Neuronal stem cell (in vitro differentiated cells): ENCODE measurements at regions not wholly inside any gene's neighbourhood (a gene's known extent, or its start where the extent isn't known, plus 50 kb on each side); places are given as distances from the start of the nearest gene placed in this dataset.

Experiments used
- DNase-seq: peaks from one replicate; pipeline ENCODE4 v3.0.0-alpha.2; 2013; ENCODE audit warnings: low spot score
- H2AFZ ChIP-seq: one replicate; pipeline ENCODE4 v1.6.1; 2013; ENCODE audit warnings: mild to moderate bottlenecking, low read length, inconsistent platforms
- H2AK5ac ChIP-seq: 2 replicates; pipeline ENCODE4 v1.6.1; 2013; ENCODE audit warnings: low read depth, mild to moderate bottlenecking, inconsistent platforms, low read length, moderate library complexity, mixed read lengths
- H2BK120ac ChIP-seq: 2 replicates; pipeline ENCODE4 v1.6.1; 2013; ENCODE audit warnings: low read depth, mild to moderate bottlenecking, inconsistent platforms, low read length, moderate library complexity, mixed read lengths
- H2BK12ac ChIP-seq: one replicate; pipeline ENCODE4 v1.6.1; 2013; ENCODE audit warnings: low read length, inconsistent platforms
- H2BK15ac ChIP-seq: 2 replicates; pipeline ENCODE4 v1.6.1; 2013; ENCODE audit warnings: mild to moderate bottlenecking, low read length, inconsistent platforms, mixed read lengths
- H2BK5ac ChIP-seq: one replicate; pipeline ENCODE4 v1.6.1; 2013; ENCODE audit warnings: inconsistent platforms, mild to moderate bottlenecking, low read length, moderate library complexity
- H3K14ac ChIP-seq: one replicate; pipeline ENCODE4 v1.6.1; 2013; ENCODE audit warnings: low read length, inconsistent platforms
- H3K18ac ChIP-seq: 2 replicates; pipeline ENCODE4 v1.6.1; 2013; ENCODE audit warnings: low read length, inconsistent platforms
- H3K23ac ChIP-seq: 2 replicates; pipeline ENCODE4 v1.6.1; 2013; ENCODE audit warnings: low read depth, mild to moderate bottlenecking, mixed read lengths, low read length, inconsistent platforms; ENCODE audit not compliant: poor library complexity
- H3K27ac ChIP-seq: replicated peaks from 3 replicates; pipeline ENCODE4 v1.5.1; 2013; ENCODE audit warnings: low read length, inconsistent platforms
- H3K27me3 ChIP-seq, 3 experiments: 2 replicates each; pipeline ENCODE4 v1.6.1; 2013; ENCODE audit warnings: low read length in 3 of 3, mild to moderate bottlenecking in 2 of 3, inconsistent platforms in 1 of 3, low read depth in 1 of 3, mixed read lengths in 1 of 3, moderate library complexity in 1 of 3; ENCODE audit not compliant: control insufficient read depth in 3 of 3, insufficient read depth in 3 of 3
- H3K36me3 ChIP-seq, 2 donors: replicated peaks in 1 of 2; 2 replicates each; pipeline ENCODE4 v1.6.1; 2013; ENCODE audit warnings: low read length in 2 of 2; ENCODE audit not compliant: control insufficient read depth in 2 of 2, insufficient read depth in 2 of 2
- H3K4ac ChIP-seq: 2 replicates; pipeline ENCODE4 v1.6.1; 2013; ENCODE audit warnings: inconsistent platforms, mild to moderate bottlenecking, low read length, moderate library complexity
- H3K4me1 ChIP-seq, 2 donors: 1 replicate in 1 of 2; 2 replicates in 1 of 2; pipeline ENCODE4 v1.6.1; 2013; ENCODE audit warnings: low read length in 2 of 2, low read depth in 1 of 2; ENCODE audit not compliant: control insufficient read depth in 2 of 2, insufficient read depth in 1 of 2
- H3K4me2 ChIP-seq: one replicate; pipeline ENCODE4 v1.6.1; 2013; ENCODE audit warnings: mild to moderate bottlenecking, low read length, inconsistent platforms; ENCODE audit not compliant: insufficient read depth, poor library complexity, severe bottlenecking
- H3K4me3 ChIP-seq, 2 donors: 2 replicates each; pipeline ENCODE4 v1.5.1; 2013; ENCODE audit warnings: low read length in 2 of 2, mild to moderate bottlenecking in 2 of 2, inconsistent platforms in 1 of 2, moderate library complexity in 1 of 2
- H3K79me1 ChIP-seq: one replicate; pipeline ENCODE4 v1.6.1; 2013; ENCODE audit warnings: low read depth, mild to moderate bottlenecking, inconsistent platforms, low read length, moderate library complexity
- H3K9ac ChIP-seq: one replicate; pipeline ENCODE4 v1.6.1; 2013; ENCODE audit warnings: mild to moderate bottlenecking, low read depth, low read length, inconsistent platforms; ENCODE audit not compliant: poor library complexity
- H3K9me3 ChIP-seq, 2 donors: replicated peaks in 1 of 2; 2 replicates each; pipeline versions ENCODE3 to v1.6.1; 2013; ENCODE audit warnings: low read length in 2 of 2, mild to moderate bottlenecking in 2 of 2, inconsistent platforms in 1 of 2, low read depth in 1 of 2, mixed read lengths in 1 of 2, moderate library complexity in 1 of 2; ENCODE audit not compliant: control insufficient read depth in 2 of 2, insufficient read depth in 1 of 2
- H4K8ac ChIP-seq: one replicate; pipeline ENCODE4 v1.6.1; 2013; ENCODE audit warnings: low read depth, mild to moderate bottlenecking, inconsistent platforms, low read length, moderate library complexity
- H4K91ac ChIP-seq: one replicate; pipeline ENCODE4 v1.6.1; 2013; ENCODE audit warnings: low read length, low read depth, mild to moderate bottlenecking, inconsistent platforms; ENCODE audit not compliant: poor library complexity
- WGBS, 2 donors: extraction: QIAGEN DNeasy Blood & Tissue Kit; methylation state at CpG; one replicate each; pipeline ENCODE4 v1.1.7; 2013; ENCODE audit warnings: missing lambda C conversion rate in 2 of 2, mixed read lengths in 1 of 2; ENCODE audit not compliant: insufficient read length in 2 of 2, insufficient replicate concordance in 1 of 2; ENCODE audit errors: extremely low coverage in 2 of 2; 5-methylcytosine and 5-hydroxymethylcytosine counted together

GRCh38 chrX:140346729-140347128 is 158.1 kb downstream of the SOX3 start:
- Histone ChIP-seq H3K79me1 (no peaks in the 10 kb centered on the region), H3K4me2 (no peak overlapping the region), H2BK120ac (no peak overlapping the region), H2BK15ac (no peak overlapping the region), H2BK12ac (no peak overlapping the region), H2AFZ (no peak overlapping the region), H4K8ac (no peak overlapping the region), H3K4me3 (no peak overlapping the region), H3K18ac (no peak overlapping the region), H3K14ac (no peak overlapping the region), H2BK5ac (no peak overlapping the region), H3K4me1 (no peaks in the 10 kb centered on the region), H3K36me3 (no peaks in the 10 kb centered on the region), H3K27ac (no peak overlapping the region), H3K9me3 (no peaks in the 10 kb centered on the region), H3K27me3 (no peaks in the 10 kb centered on the region), H2AK5ac (no peak overlapping the region), H4K91ac (no peak overlapping the region), H3K23ac (no peak overlapping the region), H3K4ac (no peak overlapping the region), H3K9ac (no peak overlapping the region)
- no peak for DNase-seq
- no CpG with 5 or more reads among the region's 1 CpG for WGBS, 2 donors

DNA sequence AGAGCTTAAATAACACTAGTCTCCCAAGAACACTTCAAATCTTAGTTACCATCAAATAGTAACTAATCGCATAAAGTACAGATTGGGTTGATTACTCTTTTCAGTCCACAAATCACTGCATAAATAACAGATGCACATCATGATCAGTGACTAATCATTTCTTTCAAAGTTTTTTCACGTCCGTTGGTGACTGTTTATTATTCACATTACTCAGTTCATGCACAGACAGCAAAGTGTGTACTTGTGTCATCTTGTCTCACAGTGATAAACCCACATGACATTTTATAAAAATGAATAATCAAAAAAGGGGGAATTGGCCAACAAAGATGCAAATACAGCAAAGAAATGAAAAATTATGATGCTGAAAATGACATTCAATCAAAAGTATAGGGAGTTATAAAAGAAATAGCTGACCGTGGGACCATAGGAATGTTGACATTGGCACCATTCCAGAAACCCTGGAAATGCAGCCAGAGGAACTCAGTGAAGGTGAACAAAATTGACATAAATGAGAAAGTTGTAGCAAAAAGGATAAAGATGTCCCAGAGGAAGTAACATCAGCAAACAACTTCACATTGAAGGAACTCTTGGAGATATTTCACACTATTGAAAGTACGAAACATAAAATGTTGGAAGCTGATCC is 161.5 kb downstream of the SOX3 start:
- Histone ChIP-seq H3K27me3 (no peaks in the 10 kb centered on the region), H3K9me3 (no peaks in the 10 kb centered on the region), H2AK5ac (no peak overlapping the region), H2AFZ (no peak overlapping the region), H2BK5ac (no peak overlapping the region), H3K4me3 (no peak overlapping the region), H3K27ac (no peak overlapping the region), H4K91ac (no peak overlapping the region), H3K4ac (no peak overlapping the region), H3K18ac (no peak overlapping the region), H4K8ac (no peak overlapping the region), H3K4me1 (no peaks in the 10 kb centered on the region), H3K9ac (no peak overlapping the region), H3K4me2 (no peak overlapping the region), H3K36me3 (no peaks in the 10 kb centered on the region), H3K79me1 (no peaks in the 10 kb centered on the region), H3K14ac (no peak overlapping the region), H3K23ac (no peak overlapping the region), H2BK120ac (no peak overlapping the region), H2BK15ac (no peak overlapping the region), H2BK12ac (no peak overlapping the region)
- no CpG with 5 or more reads among the region's 5 CpGs for WGBS, 2 donors
- DNase-seq = no peak

GRCh38 chrX:140342410-140342809 is 162.5 kb downstream of the SOX3 start:
- no peaks in the 10 kb centered on the region for H3K36me3 ChIP-seq
- no peak for DNase-seq
- no peaks in the 10 kb centered on the region for H3K4me1 ChIP-seq
- H3K9ac ChIP-seq = no peak overlapping the region
- no peaks in the 10 kb centered on the region for H3K9me3 ChIP-seq
- no peak overlapping the region for H4K8ac ChIP-seq
- H2BK5ac ChIP-seq = no peak overlapping the region
- no peak overlapping the region for H2BK15ac ChIP-seq
- H3K4ac ChIP-seq = no peak overlapping the region
- H3K27ac ChIP-seq = no peak overlapping the region
- no peak overlapping the region for H3K23ac ChIP-seq
- no peak overlapping the region for H3K14ac ChIP-seq
- no CpG with 5 or more reads among the region's 1 CpG for WGBS, 2 donors
- H4K91ac ChIP-seq = no peak overlapping the region
- no peak overlapping the region for H2BK12ac ChIP-seq
- no peaks in the 10 kb centered on the region for H3K27me3 ChIP-seq
- no peak overlapping the region for H3K18ac ChIP-seq
- H2BK120ac ChIP-seq = no peak overlapping the region
- H3K79me1 ChIP-seq = no peaks in the 10 kb centered on the region
- no peak overlapping the region for H2AK5ac ChIP-seq
- no peak overlapping the region for H3K4me2 ChIP-seq
- no peak overlapping the region for H3K4me3 ChIP-seq
- H2AFZ ChIP-seq = no peak overlapping the region

GRCh38 chrX:140337263-140337662 is 167.6 kb downstream of the SOX3 start:
- H3K4me3 ChIP-seq = no peak overlapping the region
- H2AFZ ChIP-seq = no peak overlapping the region
- no peak overlapping the region for H2AK5ac ChIP-seq
- H3K27me3 ChIP-seq = no peaks in the 10 kb centered on the region
- no peak overlapping the region for H3K14ac ChIP-seq
- H3K4me1 ChIP-seq = no peaks in the 10 kb centered on the region
- no peak overlapping the region for H2BK15ac ChIP-seq
- no peak overlapping the region for H3K4ac ChIP-seq
- H3K9ac ChIP-seq = no peak overlapping the region
- H2BK5ac ChIP-seq = no peak overlapping the region
- H4K8ac ChIP-seq = no peak overlapping the region
- H3K27ac ChIP-seq = no peak overlapping the region
- no peak for DNase-seq
- no peaks in the 10 kb centered on the region for H3K9me3 ChIP-seq
- H4K91ac ChIP-seq = no peak overlapping the region
- H3K79me1 ChIP-seq = no peaks in the 10 kb centered on the region
- no peak overlapping the region for H2BK12ac ChIP-seq
- no peak overlapping the region for H3K4me2 ChIP-seq
- no peak overlapping the region for H3K18ac ChIP-seq
- H3K36me3 ChIP-seq = no peaks in the 10 kb centered on the region
- no peak overlapping the region for H2BK120ac ChIP-seq
- H3K23ac ChIP-seq = no peak overlapping the region
- no CpG with 5 or more reads among the region's 1 CpG for WGBS, 2 donors
